SK-N-MC (cell line): ENCODE measurements at regions not wholly inside any gene's neighbourhood (a gene's known extent, or its start where the extent isn't known, plus 50 kb on each side); places are given as distances from the start of the nearest gene placed in this dataset.

ENCODE experiments used
- EZH2 ChIP-seq: fragments of 200-600 bp; sonication (generic); IDR thresholded peaks from one replicate; pipeline ENCODE4 v1.6.1; 2017; ENCODE audit warnings: antibody characterized with exemption
- FOXP2 ChIP-seq: optimal IDR thresholded peaks from 2 replicates; pipeline ENCODE3; 2011; ENCODE audit warnings: mild to moderate bottlenecking, moderate library complexity; ENCODE audit not compliant: insufficient read depth; ENCODE audit errors: extremely low read length, control extremely low read depth
- POLR2AphosphoS5 ChIP-seq: IDR thresholded peaks from 2 replicates; pipeline ENCODE4 v1.6.1; 2012; ENCODE audit warnings: mild to moderate bottlenecking, low read depth, low read length, borderline replicate concordance

GRCh38 chr11:8784954-8785353 lies 102.4 kb downstream of the RPL27A start:
- TF ChIP-seq EZH2 (no peak), FOXP2 (no peak), POLR2AphosphoS5 (no peak)
